ENCODE measurements at regions not wholly inside any gene's neighbourhood (a gene's known extent, or its start where the extent isn't known, plus 50 kb on each side); places are given as distances from the start of the nearest gene placed in this dataset.

GRCh38 chr4:144316869-144317268 is 176.4 kb upstream of the GYPA start:
- TF ChIP-seq POLR2AphosphoS5 (IDR thresholded peaks at IDR 0.05; ENCODE audit: low read depth, low read length) (no peak), POLR2A (IDR thresholded peaks at IDR 0.05; ENCODE audit: low read depth, low read length) (no peak)

Data from GM12892 (cell line).